NB4 (cell line): ENCODE measurements at regions not wholly inside any gene's neighbourhood (a gene's known extent, or its start where the extent isn't known, plus 50 kb on each side); places are given as distances from the start of the nearest gene placed in this dataset.

ENCODE experiments used
- DNase-seq: peaks from one replicate; pipeline ENCODE4 v3.0.0; 2010; ENCODE audit warnings: low read depth
- H3K4me3 ChIP-seq: one replicate; pipeline ENCODE4 v1.5.1; 2011; ENCODE audit warnings: mild to moderate bottlenecking, low read depth, low read length, moderate library complexity
- CTCF ChIP-seq: IDR thresholded peaks from one replicate; pipeline ENCODE4 v1.5.1; 2012; ENCODE audit warnings: low read depth, low read length
- MYC ChIP-seq: IDR thresholded peaks from 2 replicates; pipeline ENCODE4 v1.6.1; 2011; ENCODE audit warnings: low read depth, low read length
- POLR2A ChIP-seq: IDR thresholded peaks from 2 replicates; pipeline ENCODE4 v1.6.1; 2011; ENCODE audit warnings: mild to moderate bottlenecking; ENCODE audit not compliant: insufficient read length; ENCODE audit errors: extremely low read depth
- TF ChIP-seq, protein P1 (sequence below): IDR thresholded peaks from 2 replicates; pipeline ENCODE4 v1.6.1; 2011; ENCODE audit warnings: low read depth, low read length

- TF ChIP-seq POLR2A (no peak), MYC (no peak), CTCF (no peak)
- TF ChIP-seq, protein P1, sequence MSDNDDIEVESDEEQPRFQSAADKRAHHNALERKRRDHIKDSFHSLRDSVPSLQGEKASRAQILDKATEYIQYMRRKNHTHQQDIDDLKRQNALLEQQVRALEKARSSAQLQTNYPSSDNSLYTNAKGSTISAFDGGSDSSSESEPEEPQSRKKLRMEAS: no peak
- H3K4me3 ChIP-seq: no peak overlapping the region
- DNase-seq: no peak
Observed at GRCh38 chr10:61301575-61301974, 151.6 kb downstream of the TMEM26 start.

- H3K4me3 ChIP-seq: no peak overlapping the region
- TF ChIP-seq MYC (no peak), CTCF (no peak), POLR2A (no peak)
- TF ChIP-seq, protein P1: no peak
- DNase-seq: no peak
Observed at GRCh38 chr10:61299841-61300240, 153.3 kb downstream of the TMEM26 start.

GRCh38 chr10:61299156-61299555 lies 154.0 kb downstream of the TMEM26 start:
- H3K4me3 ChIP-seq: no peak overlapping the region
- TF ChIP-seq POLR2A (no peak), CTCF (no peak), MYC (no peak)
- TF ChIP-seq, protein P1: no peak
- DNase-seq: no peak

- no peak for DNase-seq
- no peak overlapping the region for H3K4me3 ChIP-seq
Observed at GRCh38 chr10:61298194-61298593, 155.0 kb downstream of the TMEM26 start.

GRCh38 chr10:61296161-61296560 lies 157.0 kb downstream of the TMEM26 start:
- no peak for DNase-seq
- H3K4me3 ChIP-seq: no peak overlapping the region
- TF ChIP-seq POLR2A: no peak
- TF ChIP-seq MYC: no peak
- TF ChIP-seq, protein P1: no peak
- no peak for TF ChIP-seq CTCF

More at GRCh38 chr10:61298194-61298593, 155.0 kb downstream of the TMEM26 start:
- TF ChIP-seq, protein P1: no peak
- no peak for TF ChIP-seq MYC

DNA sequence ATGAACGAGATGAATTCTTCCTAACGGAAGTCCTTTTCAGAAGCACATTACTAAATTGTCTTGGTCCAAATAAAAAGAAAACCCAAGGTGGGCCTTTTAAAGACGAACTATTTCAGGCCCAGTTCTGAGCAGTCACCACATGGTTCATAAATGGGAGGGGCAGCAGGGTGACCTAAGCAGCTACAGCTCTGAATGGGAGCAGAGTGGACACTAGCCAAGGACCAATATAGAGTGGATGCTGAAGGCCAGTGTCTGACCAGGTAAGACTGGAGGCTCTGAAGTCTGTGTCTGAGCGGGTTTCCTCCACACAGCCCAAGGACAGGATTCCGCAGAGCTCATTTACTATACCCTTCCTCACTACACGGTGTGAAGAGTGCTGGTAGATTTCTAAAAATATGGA lies 159.1 kb downstream of the TMEM26 start:
- H3K4me3 ChIP-seq: no peak overlapping the region
- DNase-seq: no peak
- TF ChIP-seq POLR2A (no peak), CTCF (no peak), MYC (no peak)
- TF ChIP-seq, protein P1: no peak
